HEK293T (cell line): ENCODE measurements at regions not wholly inside any gene's neighbourhood (a gene's known extent, or its start where the extent isn't known, plus 50 kb on each side); places are given as distances from the start of the nearest gene placed in this dataset.

Experiments used
- ARNT ChIP-seq: fragments of 450-650 bp; IDR thresholded peaks from 2 replicates; pipeline ENCODE4 v1.6.1; 2017; ENCODE audit warnings: mild to moderate bottlenecking
- BHLHE40 ChIP-seq: fragments of 450-650 bp; IDR thresholded peaks from 2 replicates; pipeline ENCODE4 v1.6.1; 2016; ENCODE audit warnings: mild to moderate bottlenecking, moderate library complexity, borderline replicate concordance
- ELF4 ChIP-seq: fragments of 450-650 bp; IDR thresholded peaks from 2 replicates; pipeline ENCODE4 v1.6.1; 2017; ENCODE audit warnings: antibody characterized with exemption
- FOXA1 ChIP-seq: fragments of 450-650 bp; IDR thresholded peaks from 2 replicates; pipeline ENCODE4 v1.6.1; 2016; ENCODE audit warnings: mild to moderate bottlenecking
- FOXK2 ChIP-seq: fragments of 450-650 bp; IDR thresholded peaks from 2 replicates; pipeline ENCODE4 v1.6.1; 2016; ENCODE audit warnings: mild to moderate bottlenecking
- FOXM1 ChIP-seq: fragments of 450-650 bp; IDR thresholded peaks from 2 replicates; pipeline ENCODE4 v1.6.1; 2017; ENCODE audit warnings: mild to moderate bottlenecking, borderline replicate concordance
- L3MBTL2 ChIP-seq: fragments of 450-650 bp; conservative IDR thresholded peaks from 2 replicates; pipeline ENCODE4 v1.6.1; 2016; ENCODE audit warnings: mild to moderate bottlenecking
- LEF1 ChIP-seq: fragments of 450-650 bp; IDR thresholded peaks from 2 replicates; pipeline ENCODE4 v1.6.1; 2017; ENCODE audit warnings: mild to moderate bottlenecking, borderline replicate concordance
- NFRKB ChIP-seq: fragments of 450-650 bp; IDR thresholded peaks from 2 replicates; pipeline ENCODE4 v1.6.1; 2016; ENCODE audit warnings: mild to moderate bottlenecking, moderate library complexity
- PKNOX1 ChIP-seq: fragments of 450-650 bp; IDR thresholded peaks from 2 replicates; pipeline ENCODE4 v1.6.1; 2016
- SP1 ChIP-seq: fragments of 450-650 bp; IDR thresholded peaks from 2 replicates; pipeline ENCODE4 v1.6.1; 2017
- SUZ12 ChIP-seq: fragments of 450-650 bp; IDR thresholded peaks from 2 replicates; pipeline ENCODE4 v1.6.1; 2016; ENCODE audit warnings: mild to moderate bottlenecking
- TARDBP ChIP-seq: fragments of 450-650 bp; IDR thresholded peaks from 2 replicates; pipeline ENCODE4 v1.6.1; 2016
- ZNF384 ChIP-seq: fragments of 450-650 bp; IDR thresholded peaks from 2 replicates; pipeline ENCODE4 v1.6.1; 2016

- no peak for TF ChIP-seq SP1
- no peak for TF ChIP-seq SUZ12
- no peak for TF ChIP-seq TARDBP
- TF ChIP-seq ELF4: no peak
- TF ChIP-seq FOXM1: no peak
- no peak for TF ChIP-seq NFRKB
- TF ChIP-seq BHLHE40: no peak
- TF ChIP-seq PKNOX1: no peak
- TF ChIP-seq FOXA1: no peak
- no peak for TF ChIP-seq ARNT
- TF ChIP-seq LEF1: no peak
- TF ChIP-seq FOXK2: no peak
- TF ChIP-seq L3MBTL2: no peak
- no peak for TF ChIP-seq ZNF384
Measured at GRCh38 chr7:115689941-115690340, 340.6 kb downstream of the TFEC start.
